GM18870 (cell line): ENCODE measurements at regions not wholly inside any gene's neighbourhood (a gene's known extent, or its start where the extent isn't known, plus 50 kb on each side); places are given as distances from the start of the nearest gene placed in this dataset.

ENCODE experiments used
- ATAC-seq: cut with Tn5 transposase; IDR thresholded peaks from one replicate; pipeline ENCODE4 v1.9.1; 2021; ENCODE audit warnings: moderate library complexity; ENCODE audit not compliant: unreplicated experiment

DNA sequence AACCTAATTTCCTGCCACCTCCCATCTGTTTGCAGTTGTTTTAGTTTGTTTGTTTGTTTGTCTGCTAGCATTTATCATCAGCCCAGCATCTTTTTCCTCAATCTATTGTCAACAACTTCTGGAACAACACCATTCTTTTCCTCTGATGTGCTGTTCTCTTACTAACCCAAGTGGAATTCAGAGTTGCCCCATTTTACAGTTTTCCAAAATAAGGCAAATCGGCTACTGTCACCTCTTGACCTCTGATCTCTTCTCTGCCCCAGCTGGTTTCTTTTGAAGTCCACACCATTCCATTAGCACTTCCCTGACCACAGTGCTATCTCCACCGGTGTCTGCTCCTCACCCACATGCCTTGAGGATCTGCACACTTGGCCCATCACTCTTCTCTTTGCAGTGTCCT, 102.4 kb downstream of the EFNB2 start:
- no peak for ATAC-seq

DNA sequence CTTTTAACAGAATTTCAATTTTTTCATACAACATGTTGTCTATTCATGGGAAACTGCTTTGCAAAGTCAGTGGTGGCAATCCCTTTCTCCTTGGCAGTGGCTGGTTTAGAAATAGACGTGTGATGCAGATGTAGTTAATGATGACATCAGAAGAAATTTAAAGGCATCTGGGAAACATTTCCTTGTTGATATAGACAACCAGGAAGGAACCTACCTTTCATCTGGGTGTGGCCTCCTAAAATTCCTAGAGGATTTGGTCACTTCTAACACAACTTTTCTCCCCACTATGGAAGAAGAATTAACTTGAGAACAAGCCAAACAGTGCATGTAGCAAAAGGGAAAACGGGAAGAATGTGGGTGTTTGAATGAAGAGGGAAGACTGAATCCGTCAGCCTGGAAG, 102.8 kb downstream of the EFNB2 start:
- no peak for ATAC-seq

DNA sequence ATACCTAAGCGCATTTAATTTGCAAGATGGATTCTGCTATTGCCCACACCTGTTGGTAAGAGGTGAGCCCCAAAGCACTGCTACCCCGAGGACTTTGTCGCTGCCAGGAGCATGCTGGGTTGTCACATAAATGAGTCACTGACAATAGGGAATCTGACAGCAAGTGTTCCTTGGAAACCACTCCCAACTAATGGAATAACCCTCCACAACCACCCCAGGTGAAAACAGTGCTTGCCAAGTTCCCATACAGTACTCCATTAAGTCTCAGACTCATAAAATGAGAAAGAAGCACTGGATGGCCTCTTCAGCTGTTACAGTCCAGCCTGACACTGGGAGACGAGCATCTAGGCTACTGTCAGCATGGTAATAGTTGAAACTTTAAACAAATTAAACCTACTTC, 108.6 kb downstream of the EFNB2 start:
- no peak for ATAC-seq

DNA sequence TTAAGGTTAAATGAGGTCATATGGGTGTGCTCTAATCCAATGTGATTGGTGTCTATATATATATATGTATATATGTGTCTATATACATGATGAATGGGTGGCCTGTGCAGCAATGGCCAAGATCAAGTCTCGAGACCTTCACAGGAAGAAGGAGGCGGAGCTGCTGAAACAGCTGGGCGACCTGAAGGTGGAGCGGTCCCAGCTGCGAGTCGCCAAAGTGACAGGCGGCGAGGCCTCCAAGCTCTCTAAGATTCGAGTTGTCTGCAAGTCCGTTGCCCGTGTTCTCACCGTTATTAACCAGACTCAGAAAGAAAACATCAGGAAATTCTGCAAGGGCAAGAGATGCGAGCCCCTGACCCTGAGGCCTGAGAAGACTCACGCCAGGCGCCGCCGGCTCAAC, 109.8 kb downstream of the EFNB2 start:
- no peak for ATAC-seq

DNA sequence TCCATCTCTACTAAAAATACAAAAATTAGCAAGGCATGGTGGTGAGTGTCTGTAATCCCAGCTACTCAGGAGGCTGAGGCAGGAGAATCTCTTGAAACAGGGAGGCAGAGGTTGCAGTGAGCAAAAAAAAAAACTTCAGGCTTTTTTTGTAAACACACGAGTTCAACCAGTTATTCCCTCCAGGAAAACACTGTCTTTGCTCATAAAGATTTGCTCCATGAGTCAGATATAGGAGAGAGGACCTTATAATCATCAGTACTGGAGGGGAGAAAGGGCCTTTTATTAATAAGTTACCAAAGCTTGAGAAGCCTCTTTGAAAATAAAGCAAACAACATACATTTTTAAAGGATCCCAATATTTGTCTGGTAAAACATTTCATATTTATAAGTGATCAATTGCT, 110.7 kb downstream of the EFNB2 start:
- no peak for ATAC-seq

DNA sequence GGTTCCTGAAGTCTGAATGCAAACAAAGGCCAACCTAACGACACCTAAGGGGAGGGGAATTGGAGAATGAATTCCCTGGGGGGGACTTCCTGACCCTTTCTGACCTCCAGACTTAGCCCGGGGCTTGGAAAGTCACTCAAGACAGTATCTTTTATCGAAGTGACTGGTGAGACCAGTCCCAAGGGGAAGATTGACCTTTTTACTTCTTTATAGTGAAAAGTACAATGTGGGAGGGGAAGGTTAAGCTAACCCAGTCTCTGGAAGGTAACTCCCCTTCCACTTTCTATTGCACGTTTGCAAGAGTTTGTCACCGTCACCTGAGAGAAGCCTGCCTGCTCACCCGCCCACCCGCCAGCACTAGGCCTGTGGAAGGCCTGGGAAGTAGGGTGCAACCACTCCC, 111.9 kb downstream of the EFNB2 start:
- ATAC-seq = no peak

DNA sequence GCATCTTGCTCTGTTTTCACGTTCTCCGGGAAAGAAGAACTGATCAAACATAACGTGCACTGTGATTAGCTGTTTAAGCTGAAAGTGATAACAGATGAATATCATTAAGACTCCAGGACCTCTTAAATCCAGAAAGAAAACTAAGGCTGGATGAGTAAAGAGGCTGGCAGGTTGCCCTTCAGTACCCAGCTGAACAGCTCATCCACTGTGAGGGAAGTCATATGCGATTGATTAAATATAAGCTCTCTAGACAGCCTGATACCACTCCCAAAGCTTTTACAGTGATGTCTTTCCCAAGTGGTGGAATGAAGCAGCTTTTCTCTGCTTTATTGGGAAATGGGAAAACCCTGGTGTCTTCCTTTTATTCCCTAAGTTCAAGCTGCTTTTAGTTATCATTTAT, 116.9 kb downstream of the EFNB2 start:
- ATAC-seq = no peak

DNA sequence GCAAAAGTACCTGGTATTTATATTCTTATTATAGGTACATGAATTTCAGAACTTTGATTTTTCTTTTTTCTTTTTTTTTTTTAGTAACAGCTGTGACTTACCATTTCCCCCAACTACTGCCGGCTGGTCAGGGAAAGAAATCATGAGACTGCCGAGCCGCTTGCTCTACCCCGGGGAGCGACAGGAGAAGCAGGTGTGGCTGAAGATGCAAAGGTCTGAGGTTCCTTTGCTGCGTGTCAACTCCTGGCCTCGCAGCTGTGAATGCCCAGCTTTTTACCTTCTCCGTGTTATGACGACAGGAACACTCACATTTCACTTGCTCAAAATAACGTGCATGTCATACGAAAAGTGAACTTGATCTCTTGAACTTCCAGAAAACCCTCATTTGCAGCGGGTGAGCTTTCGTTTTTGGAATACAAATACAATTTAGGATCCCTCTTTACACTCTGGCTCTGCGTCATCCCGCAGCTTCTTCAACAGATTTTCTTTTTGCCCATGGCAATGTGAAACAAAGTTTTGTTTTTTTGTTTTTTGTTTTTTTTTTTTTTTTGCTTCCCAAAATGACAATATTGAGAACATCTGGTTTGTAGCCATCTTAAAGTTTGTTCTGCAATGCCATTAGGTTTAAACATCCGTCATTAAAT, 117.9 kb downstream of the EFNB2 start:
- ATAC-seq = no peak

DNA sequence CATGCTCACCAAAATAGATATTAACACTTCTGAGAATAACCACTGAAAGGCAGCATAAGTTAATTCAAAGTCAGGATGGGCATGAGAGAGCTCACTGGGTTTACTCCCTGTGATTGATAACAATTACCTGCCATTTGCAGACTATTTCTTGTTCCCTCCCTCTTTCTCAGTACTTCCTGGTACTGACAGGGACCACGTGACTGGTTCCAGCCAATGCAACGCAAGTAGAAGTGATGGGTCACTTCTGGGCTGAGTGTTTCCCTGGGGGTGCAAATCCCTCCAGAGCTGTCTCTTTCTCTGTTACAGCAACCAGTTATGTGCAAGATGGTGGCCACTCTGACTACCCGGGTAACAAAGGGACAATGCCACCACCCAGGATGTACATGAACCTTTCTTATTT, 118.8 kb downstream of the EFNB2 start:
- no peak for ATAC-seq

DNA sequence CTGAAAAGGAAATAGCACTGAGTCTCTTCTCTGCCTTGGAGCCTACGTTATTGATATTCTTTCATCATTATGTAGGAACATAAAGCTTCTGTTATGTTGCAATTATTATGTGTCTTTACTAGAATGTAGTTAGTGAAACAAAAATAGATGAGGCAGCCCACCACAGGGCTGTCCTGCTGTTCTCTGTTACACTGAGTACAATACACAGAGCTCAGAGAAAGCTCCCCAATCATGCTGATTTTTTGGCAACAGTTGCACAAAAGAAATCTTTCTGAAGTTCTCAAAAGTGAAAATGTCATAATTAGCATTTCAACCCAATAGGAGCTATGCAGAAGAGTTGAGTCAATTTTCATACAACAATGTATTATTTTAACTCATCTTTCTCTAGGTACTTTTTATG, 119.5 kb downstream of the EFNB2 start:
- ATAC-seq = no peak

DNA sequence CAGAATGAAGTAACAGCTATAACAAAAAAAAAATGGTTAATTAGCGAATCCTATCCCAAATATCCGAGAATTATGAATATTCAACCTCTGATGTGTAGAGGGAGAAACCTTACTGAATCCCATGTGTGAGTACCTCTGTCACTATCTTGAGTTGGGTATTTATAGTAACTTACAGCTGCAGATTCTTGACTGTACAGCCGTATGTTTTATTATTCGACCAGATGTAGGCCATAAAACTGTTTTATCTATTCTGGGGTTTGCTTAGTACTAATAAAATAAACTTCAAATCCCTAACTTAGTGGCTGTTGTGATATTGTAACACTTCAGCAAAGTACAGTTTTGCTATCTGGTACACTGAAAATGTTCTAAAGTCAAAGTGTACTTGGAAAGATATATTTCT, 120.0 kb downstream of the EFNB2 start:
- no peak for ATAC-seq

DNA sequence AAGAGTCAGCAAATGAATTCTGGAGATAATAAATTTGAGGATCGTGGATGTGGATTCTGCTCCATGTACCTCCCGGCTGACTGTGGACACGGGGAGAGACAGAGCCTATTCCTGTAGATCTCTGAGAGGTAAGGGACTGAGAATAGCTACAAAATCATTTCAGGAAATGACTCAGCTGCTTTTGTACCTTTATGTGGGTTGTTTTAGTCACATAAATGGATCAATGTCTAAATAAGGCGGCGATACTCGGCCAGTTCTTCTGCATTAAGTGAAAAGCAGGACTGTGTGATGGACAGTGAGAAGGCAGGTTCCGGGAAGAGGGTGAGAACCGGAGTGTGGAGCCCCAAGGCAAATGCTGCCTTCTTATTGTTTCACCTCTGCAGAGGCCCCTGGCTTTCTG, 128.1 kb downstream of the EFNB2 start:
- peak; percentile 64 for ATAC-seq

DNA sequence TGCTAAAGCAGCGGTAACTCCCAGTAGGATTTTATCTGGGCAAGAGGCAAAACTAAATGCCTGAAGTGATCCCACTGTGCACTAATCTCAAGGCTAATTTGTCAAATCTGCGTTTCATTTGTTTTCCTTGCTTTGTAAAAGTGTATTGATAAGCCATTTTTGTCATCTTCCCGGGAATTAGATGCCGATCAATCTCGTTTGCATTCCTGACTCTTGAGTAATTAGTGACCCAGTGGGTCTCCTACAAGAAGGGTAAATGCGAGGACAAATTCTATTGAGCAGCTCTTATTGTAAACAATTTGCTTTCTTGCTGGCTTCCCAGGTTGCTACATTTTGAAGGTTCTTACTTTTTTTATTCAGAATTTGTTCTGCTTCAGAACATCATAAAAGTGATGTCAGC, 129.7 kb downstream of the EFNB2 start:
- no peak for ATAC-seq

DNA sequence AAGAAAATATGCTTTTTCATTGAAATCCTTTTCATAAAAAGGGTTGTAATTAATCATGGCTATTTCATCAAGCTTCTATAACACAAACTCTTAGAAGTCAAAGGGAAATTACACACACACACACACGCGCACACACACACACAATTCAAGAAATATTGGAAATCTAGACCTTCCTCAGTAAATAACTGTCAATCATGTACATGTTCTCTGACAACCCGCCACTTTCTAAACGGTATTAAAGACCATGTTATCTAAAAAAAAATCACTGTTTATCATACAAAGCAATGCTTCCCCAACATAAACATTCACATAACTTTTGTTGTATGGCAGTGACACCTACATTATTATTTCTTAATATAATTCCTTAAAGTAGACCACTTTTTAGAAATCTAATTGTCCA, 132.2 kb downstream of the EFNB2 start:
- no peak for ATAC-seq

DNA sequence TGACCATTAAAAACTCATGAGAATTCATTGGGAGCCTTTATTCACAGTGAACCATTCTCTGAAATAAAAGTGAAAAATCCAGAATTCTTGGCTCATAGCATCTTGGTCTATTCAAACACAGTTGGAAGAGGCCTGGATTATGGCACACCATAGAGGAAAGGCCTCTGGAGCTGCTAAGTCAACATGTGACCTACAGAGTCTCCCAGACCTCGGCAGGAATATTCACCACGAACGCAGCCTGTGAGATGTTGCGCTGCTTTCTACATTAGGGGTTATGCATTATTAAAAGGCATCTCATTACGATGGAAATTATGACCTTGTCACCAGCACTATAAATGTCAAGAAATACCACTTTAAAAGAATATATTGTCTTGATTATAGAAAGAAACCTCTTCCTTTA, 132.6 kb downstream of the EFNB2 start:
- ATAC-seq = no peak

DNA sequence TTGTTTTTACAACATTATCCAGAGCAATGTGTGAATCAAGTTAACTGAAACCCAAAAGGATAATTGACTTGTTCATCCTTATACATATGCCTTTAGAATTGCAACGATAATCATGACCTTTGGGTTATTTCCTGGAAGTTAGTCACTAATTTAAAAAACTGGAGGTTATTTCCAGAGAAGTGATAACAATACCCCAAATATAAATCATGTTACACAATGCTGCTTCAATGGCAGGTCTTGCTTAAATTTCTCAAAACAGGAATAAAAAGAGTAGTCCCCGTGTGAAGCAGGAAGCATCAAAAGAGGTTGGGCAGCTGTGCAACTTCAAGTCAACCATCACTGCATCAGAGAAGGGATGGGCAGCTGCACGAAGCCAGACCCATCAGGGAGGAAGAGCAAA, 134.4 kb downstream of the EFNB2 start:
- no peak for ATAC-seq

DNA sequence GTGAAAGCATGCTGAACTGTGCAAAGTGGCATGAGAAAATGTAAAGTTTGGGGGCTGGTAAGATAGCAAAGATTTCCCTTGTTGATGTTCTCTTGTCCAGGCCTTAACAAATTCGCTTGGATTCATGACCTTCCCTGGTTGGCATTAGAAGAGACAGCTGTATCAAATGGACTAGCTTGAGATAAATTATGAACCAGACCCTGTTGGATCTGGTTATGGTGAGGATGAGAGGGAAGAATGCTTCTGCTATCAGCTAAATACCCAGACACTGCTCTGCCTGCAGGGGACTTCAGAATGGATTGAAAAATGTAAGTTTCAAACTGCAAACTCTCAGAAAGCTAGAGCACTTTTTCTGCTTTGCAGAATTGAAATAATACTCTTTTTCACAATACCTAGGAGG, 135.2 kb downstream of the EFNB2 start:
- ATAC-seq = no peak

DNA sequence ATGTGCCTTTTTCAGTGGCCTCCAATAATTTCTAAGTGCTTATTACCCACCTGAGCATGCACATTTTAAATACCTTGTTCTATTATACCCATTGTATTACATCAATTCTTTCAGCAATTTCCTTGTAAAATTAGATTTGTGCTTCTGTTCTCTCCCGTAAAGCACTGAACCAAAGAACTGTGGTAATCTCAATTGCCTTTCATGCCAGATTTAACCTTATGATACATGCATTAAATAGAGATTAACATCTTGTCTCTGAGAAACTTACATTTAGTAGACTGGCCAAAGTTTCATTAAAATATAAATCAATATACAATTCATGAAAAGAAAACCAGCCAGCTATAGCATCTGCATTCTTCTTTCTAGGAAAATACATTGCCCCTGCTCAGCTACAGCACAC, 137.2 kb downstream of the EFNB2 start:
- no peak for ATAC-seq

DNA sequence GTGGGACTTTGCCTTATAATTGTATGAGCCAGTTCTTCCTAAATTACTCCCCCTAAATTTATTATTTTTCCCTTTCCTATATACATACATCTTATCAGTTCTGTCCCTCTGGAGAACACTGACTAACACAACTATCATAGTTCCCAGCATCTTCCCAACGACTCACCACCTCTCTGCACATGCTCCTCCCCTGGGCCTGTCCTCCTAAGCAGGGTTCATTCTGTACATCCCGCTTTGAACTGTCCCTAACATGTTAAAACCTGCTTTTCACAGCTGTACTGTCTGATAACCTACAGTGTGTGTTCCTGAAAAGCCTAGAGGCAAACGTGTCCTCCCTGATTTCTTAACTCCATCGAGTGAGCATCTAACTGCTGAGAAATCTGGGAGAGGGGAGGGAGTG, 141.7 kb downstream of the EFNB2 start:
- no peak for ATAC-seq

DNA sequence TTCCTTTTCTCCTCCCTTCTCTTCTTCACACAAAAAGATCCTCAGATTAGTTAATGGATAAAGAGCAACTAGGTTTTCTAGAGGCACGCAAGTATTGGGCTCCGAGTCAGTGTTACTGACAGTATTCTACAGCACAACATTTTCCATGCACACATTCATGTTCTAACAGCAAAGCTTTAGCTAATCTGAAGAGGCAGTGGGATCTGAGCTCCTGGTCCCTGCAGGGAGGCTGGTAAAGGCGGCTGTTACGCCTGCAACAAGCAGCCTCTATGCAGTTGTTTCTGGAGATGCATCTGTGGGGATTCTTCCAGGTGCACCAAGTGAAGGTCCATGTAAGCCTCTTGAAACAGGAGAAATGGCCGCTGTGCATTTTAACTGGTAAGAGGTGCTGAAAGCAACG, 143.8 kb downstream of the EFNB2 start:
- no peak for ATAC-seq

DNA sequence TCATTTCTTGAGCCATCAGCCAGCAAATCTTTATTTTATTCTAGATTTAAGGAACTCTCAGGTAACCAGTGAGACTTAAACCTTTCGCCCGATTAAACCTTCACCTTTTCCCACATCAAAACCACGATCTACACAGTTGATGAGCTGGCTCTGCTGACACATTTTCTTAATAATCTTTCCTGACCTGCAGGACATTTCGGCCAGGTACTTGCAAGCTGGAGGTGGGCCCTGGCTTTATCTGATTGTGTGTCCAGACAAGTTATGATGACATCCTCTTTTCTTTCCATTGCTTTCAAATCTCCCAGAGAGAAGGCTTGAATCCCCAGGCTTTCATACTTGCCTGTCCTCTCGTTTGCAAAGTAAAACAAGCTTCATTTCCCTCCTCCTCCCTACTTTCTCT, 144.2 kb downstream of the EFNB2 start:
- no peak for ATAC-seq

DNA sequence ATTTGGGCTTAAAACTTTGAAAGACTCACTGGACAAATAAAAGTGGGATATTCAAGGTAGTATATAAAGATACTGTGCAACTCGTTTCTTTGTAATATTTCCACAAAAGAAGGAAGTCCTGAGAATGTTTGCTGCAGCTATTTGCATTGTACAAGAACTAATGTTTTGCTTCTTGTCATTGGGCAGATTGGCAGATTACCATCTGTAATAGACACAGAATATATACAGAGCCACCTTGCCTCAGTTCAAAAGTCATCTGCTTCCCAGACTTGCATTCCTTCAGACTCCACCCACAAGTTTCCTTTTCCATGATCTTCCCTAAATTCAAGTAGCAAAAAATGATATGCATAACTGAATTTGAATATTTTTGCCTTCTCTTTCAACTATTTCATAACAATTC, 145.1 kb downstream of the EFNB2 start:
- no peak for ATAC-seq

DNA sequence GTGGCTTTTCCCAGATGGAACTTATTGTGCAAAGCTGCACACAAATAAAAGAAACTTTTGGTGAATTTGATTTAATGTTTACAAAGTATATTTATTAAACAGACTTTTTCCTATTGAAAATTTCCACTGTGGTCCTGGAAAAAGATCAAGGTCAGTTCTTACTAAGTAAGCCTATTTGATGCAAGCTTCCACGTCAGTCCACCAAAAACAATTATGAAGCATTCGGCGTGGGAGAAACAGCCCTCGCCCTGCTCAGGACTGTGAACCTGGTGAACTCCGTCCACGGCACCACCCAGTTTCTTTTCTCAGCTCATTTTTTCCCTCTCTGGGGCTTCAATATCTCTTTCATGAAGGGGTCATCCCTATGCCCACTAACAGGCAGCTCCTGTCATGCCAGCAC, 149.8 kb downstream of the EFNB2 start:
- no peak for ATAC-seq

DNA sequence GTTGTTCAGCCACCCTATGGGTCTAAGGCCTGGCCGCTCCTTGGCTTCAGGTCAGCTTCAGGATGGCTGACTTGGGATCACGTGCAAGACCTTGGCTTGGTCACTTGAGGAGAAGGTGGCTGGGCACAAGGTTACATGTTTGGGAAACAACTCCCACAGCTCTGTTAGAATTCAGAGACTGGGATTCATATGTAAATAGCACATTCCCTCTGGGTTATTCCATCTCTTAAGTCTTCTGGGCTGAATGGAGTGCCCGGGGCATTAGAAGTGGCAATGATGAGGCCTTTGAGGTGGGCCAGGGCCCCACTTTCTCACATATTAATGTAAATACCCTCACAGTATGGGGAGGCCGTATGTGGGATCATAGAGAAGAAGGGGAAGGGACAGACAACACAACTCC, 150.9 kb downstream of the EFNB2 start:
- ATAC-seq = no peak
